HT-29 (cell line): ENCODE measurements at regions not wholly inside any gene's neighbourhood (a gene's known extent, or its start where the extent isn't known, plus 50 kb on each side); places are given as distances from the start of the nearest gene placed in this dataset.

Experiments used
- DNase-seq: peaks from one replicate; pipeline ENCODE4 v3.0.0-alpha.2; 2015; ENCODE audit warnings: low spot score

DNA sequence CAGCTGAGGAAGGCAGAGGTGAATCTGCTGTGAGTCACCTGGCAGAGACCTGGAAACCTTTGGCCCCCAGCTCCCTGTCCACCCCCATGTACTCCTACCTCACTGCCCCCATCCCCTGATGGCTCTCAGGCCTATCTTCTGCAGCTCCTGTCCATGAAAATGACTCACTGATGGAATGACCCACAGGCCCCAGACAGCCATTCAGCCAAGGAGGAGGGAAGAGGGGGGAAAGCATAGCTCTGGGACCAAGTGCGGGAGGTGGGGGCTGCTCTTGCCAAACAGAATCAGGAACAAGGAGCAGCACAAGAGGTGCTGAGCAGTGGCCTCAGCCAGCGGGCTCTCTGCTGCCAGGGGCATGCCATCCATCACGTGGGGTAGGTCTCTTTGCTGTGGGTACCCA, 111.4 kb upstream of the C1QTNF9B start:
- DNase-seq: no peak

DNA sequence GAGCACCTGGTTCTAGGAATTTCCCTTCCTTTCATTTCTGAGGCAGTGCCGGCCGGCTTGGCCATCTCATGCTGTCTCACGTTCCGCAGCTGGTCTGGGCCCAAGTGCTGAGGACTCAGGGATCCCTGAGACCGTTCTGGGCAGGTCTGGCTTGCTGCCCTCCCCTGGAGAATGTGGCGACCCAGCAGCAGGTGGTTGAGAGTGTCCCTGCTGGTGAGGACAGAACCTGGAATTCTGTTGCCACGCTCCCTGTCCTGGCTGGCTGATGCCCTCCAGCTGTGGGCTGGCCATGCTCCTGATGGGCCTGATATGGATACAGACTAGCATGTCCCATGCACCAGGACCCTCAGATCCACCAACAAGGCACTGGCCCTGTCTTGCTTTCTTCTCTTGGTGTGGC, 114.0 kb upstream of the C1QTNF9B start:
- DNase-seq: no peak

DNA sequence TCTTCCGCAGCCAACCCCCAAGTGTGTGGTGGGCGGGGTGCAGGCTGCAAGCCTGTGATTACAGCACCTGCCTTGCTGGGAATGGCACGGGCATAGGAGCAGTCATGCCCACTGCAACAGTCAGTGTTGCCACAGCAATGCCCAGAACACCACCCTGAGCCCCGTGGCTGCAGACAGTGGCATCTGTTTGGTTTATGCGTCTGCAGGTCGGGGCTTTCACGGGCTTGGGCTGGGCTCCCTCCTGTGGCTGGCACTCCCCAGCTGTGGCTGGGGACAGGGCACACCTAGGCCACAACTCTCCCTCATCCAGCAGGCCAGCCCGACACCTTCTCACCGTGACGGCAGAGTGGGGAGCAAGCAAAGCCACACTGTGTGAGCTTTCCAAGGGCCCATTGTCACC, 115.3 kb upstream of the C1QTNF9B start:
- DNase-seq: no peak

DNA sequence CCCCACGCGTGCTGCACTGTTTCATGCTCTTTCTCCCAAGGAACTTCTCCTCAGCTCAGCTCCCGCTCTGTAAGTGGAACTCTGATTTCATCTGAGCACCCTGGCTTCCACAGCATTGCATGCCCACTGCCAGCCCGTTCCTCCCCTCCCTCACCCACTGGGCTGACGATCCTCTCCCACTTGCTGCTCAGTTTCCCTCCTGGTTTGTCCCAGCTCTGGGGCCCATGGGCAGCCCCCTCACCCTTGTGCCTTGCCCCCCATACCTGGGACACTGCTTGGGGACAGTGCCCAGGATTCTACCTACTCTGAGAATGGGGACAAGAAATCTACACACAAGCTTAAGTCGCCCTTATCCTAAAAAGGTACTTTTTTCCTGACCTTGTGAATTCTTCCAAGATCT, 115.9 kb upstream of the C1QTNF9B start:
- DNase-seq: no peak

DNA sequence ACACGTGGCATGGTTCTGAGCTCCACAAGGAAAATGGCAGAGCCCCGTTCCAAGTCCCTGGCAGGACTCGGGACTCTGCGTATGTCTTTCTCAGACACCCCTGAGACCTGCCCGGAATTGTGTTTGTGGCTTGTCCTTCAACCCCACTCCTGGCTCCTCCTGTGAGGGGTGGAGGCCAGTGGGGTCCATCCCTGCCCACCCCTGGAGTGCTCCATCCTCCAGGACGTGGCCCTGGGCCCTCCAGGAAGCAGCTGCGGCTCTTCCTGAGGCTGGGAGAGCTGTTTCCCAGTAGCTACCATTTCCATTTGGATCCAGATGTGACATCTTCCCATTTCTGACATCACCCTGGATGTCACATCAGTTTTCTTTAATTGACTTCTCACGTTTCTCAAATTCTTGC, 118.7 kb upstream of the C1QTNF9B start:
- no peak for DNase-seq

DNA sequence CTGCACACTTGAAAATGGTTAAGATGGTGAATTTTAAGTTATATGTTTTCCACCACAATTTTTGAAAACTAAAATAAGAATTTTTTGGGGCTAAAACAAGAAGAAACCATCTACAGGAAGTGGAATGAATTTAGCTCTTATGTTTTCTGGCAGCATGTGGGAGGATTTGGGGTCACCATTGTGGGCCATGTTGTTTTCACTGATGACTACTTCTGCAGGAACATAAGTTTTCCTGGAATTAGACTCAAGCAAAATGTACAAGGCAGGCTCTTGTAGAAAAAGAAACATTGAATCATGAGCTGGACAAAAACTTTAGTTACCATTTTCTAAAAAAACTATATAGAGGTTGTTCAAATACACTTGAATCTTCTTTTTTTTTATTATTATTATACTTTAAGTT, 125.3 kb upstream of the C1QTNF9B start:
- no peak for DNase-seq

DNA sequence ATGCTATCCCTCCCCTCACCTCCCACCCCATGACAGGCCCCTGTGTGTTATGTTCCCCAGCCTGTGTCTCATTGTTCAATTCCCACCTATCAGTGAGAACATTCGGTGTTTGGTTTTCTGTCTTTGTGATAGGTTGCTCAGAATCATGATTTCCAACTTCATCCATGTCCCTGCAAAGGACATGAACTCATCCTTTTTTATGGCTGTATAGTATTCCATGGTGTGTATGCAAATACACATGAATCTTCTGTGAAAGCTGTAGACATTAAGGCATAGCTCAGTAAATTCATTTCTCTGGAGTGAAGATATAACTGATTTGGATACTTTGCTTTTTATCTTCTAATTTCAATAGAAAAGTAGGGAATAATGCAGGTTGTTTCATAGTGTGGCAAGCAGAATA, 125.8 kb upstream of the C1QTNF9B start:
- DNase-seq: no peak

DNA sequence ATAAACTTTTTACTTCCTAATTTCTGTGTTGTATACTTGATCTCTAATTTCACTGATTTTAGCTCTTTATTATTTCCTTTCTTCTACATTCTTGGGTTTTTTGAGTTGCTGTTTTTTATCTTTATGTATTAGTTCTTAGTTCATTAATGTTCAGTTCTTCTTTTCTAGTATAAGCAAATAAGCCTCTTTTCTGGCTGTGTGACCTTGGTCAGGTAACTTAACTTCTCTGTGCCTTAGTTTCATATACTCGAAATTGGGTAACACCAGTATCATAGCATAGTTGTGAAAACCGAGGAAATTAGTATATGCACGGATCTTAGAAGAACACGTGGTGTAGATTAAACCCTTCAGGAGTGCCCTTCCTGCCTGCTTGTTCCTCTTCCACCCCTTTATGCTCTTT, 130.2 kb upstream of the C1QTNF9B start:
- no peak for DNase-seq

DNA sequence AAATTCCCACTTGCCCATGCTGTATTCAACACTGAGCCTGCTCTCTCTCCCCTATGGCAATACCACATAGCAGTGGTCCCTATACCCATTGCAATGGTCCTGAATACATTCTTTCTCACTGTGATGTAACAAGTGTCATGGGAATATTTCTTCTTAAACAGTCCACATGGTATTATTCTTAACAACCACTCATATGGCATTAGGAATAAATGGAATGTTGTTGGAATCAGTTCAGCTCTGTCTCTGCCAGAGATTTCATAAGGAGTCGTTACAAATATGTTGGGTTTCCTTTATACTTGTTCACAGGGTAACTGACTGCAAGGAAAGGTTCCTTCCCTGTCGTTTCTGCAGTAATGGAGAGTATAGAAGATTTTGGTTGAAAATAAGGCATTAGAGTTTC, 128.3 kb upstream of the SPATA13 start:
- DNase-seq: peak; percentile 34

DNA sequence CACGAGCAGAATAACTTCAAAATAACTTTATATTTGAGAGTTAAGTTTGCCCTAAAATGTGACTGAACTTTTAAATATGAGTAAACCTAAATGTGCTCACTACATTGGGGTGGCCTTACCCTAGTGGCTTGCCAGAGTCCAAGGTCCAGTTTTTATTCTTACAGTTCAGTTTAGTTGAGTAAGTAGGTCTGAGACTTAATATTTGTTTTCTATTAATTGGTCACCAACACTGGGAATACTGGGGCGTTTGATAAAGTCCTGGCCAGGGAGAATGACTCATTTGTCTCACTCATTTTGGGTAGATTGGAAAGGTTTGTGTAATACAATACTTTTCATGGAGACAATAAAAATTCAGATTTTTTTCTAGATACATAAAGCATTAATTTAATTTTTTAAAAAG, 127.8 kb upstream of the SPATA13 start:
- peak; percentile 74 for DNase-seq

DNA sequence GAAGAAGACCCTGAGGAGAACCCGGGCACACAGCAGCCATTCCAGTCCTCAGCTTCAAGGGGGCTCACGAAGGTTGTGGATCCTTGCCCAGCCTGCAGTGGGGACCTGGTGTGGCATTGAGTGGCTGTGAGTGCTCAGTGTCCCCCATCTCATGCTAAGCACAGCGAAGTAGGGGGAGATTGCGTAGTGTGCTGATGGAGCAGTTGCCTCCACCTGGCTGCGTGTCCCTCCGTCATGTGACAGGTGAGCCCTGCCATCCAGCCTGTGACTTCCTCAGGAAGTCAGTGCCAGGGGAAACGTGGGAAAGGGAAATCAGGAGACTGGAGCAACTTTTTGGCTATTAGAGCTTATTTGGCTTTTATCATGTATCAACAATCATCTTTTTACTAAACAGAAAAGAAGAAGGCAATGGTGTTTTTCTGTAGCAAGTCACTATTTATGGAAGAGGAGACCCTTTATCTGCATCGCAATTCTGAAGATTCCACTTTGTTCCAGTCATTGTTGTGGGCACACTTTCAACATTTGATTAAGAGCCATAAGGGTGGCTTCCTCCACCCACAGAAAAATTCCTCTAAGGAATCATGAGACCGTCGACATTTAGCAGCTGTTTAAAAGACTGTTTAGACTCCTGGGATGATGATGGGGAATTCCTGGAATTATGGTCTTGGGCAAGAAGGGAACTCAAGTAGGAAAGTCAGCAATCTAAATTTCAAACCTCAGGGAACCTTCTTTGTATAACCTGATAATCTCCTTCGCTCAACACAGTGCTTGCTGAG, 126.8 kb upstream of the SPATA13 start:
- DNase-seq: no peak

DNA sequence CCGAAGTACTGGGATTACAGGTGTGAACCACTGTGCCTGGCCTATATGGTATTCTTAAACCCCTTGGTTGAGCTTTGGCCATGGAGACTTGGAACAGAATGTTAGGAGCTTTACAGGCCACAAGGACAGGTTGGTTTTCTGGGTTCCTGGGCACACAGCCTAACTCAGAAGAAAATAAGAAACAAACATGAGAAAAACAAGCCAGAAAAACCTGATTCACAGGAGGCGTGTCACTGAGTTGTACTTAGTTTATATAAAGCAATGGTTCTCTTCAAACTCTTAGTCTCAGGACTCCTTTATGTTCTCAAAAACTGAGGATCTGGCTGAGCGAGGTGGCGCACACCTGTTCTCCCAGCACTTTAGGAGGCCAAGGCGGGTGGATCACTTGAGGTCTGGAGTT, 125.1 kb upstream of the SPATA13 start:
- DNase-seq: peak; percentile 54

DNA sequence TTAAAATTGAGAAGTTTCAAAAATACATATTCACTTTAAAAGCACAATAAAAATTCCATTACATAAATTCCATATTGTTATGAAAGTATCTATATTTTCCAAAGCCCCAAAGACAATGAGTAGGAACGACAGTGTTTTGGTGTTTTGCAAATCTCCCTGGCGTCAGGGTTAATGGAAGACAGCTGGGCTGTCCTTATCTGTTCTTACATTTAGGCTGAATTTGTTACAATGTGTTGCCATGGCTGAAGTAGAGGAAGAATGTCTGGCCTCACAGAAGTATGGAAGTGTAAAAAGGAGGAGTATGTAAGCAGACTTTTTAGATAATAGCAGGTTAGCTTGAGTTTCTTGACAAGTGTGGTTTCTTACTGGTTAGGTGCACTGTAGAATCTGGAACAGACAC, 124.4 kb upstream of the SPATA13 start:
- no peak for DNase-seq

DNA sequence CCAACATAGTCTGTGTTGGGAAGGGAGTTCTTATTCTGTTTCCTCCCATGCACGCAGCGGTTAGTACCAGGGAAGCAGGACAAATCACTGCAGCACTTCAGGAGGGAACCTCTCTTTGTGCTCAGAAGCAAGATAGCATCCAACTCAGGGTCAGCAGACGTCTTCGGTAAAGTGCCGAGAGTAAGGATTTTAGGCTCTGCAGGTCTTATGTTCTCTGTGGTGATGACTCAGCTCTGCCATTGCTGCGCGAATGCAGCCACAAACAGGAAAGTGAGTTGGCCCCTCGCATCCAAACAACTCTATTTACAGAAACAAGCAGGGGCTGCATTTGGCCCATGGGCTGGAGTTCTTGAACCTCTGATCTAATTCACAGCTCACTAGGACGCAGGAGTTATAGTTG, 122.1 kb upstream of the SPATA13 start:
- no peak for DNase-seq

DNA sequence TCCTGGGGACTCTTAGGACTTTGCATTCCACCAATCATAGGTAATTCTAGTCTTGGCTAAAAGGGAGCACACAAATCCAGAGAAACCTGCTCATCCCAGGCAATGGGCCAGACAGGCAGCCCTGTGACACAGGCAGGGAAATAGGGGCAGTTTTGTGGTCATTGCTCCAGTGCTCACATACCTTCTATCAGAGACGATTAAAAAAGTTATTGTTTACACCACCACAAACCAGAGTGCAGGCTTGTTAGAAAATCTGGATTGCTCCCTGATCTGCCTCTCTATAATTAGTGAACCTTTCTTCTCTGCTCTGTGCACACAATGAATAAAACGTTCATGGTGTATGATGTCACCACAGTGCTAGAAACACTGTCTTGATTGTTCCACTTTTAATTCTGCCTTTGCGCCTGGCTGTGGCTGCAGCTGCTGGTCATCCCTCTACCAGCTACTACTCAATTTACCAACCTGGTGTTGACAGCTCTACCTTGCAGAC, 121.6 kb upstream of the SPATA13 start:
- DNase-seq: no peak

DNA sequence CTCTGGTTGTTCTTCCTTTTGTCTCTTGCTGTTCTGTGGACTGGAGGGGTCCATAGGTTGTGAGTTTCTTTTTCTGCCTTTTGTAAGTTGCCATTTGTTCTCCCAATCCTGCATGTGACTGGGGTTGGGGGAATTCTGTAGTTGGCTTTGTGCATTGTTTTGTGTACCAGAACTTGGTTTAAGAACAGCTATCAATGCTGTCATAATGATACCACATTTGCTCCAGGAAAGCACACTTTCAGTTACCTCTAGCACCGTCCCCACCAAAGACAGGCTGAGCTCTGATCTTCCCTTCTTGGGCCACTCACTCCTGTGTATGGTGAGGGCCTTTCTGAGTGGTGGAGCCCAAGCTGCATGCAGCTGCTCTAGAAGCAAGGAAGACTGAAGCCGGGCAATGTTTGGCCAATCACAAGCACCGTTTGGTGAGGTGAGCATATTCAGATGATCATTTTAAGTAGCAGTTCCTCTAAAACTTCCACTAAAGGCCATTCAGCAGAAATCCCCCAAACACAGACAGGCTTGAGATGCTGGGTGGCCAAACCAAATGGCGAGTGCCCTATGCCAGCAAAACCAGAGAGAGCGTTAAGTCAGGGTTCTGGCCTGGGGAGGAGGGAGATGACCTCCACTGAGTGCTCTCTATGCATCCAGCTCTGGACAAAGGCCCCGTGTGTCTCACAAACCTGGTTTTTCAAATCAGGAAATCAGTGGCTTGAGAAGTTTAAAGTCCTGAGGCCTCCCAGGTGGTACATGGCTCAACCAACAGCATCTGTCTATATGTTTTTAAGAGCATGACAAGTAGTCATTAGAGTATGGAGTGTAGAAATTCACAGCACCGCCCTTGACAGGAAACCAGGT, 120.7 kb upstream of the SPATA13 start:
- no peak for DNase-seq

DNA sequence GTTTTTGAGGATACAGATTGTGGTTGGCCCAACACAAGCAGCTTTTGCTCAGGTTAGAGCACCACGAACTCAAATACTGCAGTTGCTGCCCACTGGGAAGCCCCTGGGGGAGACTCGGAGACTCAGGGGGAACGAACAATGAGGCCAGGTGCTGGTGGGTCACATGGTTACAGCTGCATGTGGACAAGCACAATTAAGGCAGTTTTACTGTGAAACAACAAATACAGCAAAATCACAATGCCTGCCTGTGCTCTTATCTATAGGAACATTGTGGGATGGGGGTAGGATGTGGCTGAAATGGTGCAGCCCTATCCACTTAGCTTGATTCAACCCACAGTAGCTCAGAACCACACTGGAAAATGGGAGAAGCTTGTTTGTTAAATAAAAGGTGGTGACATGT, 119.7 kb upstream of the SPATA13 start:
- DNase-seq: no peak

DNA sequence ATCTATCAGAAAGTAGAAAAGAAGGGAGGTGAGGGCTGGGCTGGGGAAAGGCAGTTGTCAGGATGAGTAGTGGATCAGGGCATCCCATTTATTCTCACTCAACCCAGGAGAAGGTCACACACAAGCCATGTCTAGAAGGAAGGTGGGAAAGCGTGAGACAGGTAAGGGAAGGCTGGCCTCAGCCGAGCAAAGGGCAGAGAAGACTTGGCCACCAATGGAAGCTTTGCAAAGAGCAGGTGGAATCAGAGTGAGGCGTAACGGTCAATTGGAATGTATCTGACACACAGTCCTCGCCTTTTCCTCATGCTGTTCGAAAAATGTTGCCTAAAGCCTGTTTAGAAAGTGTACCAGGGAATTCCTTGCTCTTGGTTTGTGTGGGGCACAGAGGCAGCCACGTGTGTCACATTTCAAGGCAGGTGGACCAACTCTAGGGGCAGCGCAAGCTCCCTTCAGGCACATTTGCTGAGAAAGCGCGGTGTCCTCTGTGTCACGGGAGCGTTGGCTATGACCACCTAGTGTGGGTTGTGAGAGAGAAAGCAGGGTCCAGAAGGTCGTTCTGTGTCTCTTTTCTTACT, 118.8 kb upstream of the SPATA13 start:
- no peak for DNase-seq

DNA sequence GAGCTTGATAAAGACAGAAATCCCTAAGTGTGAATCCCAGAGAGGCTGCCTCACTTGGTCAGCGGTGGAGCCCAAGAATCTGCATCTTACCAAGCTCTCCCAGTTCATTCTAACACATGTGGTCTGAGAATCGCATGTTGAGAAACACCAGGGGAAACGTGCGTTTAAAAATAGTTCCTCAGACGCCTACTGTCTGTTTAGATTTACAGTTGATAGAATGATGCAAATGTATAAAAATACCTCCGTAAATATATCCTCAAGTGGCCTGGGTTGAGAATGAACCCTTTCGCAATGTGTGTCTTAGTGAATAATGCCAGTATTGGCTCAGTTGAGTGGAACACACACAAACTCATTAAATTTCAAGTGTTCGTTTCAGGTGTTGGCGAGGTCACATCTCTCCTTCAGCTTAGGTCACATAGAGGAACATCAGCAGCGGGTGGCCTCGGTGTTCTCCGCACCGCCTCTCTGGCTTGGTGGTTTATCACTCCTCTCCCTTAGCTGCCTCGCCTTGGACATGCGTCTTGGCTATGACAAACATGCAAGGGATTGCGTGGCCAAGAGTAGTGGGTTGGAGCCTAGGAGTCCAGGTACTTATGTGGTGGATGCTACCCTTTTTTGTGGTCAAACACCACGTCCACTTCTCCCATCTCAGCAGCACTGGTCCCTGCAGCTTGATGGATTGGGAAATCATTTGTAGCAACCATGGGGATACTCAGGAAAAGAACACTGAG, 117.6 kb upstream of the SPATA13 start:
- no peak for DNase-seq

DNA sequence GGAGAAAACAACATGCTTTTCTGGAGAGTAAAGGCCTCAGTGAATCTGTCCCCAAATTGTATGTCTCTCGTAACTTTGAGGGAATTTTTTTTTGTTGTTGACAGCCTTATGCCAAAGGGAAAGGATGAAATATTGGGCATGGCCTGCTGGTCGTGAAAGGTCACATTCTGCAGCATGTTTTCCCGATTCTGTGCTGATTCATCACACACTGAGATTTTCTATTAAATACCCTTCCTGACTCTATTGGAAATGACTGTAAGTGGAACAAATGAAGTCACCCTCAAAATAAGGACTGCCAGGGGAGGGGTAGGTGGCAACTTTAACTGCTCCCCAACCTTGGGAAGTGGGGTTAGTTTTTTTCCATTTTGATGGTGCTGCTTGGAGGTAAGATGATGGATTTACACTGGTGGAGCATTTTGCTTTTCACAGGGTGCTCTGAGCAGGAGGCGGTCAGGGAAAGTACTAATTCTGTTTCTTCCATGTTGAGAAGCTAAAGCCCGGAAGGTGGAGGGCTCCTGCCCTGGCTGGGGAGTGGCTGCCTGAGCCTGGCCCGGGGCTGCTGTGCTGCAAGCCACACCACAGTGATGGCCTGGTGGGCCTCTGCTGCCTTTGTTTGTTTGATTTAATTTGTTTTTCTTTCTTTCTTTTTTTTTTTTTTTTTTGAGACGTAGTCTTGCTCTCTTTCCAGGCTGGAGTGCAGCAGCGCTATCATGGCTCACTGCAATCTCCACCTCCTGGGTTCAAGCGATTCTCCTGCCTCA, 116.8 kb upstream of the SPATA13 start:
- DNase-seq: no peak

DNA sequence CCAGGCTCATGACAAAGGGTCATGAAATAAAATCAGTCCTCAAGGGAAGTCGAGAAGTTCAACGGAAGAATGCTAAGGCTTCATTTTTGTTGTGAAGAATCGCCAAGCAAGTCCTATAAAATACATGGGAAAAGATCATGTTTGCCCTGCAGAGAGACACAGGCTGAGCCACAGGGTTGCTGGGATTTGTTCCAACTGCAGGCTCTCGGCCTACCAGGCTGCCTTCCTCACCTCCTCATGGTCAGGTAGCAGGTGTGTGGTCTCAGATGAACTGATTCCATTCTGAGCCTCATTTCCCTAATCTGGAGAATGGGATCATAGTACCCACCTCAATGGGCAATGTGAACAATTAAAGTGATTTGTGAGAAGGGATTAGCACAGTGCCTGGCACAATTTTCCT, 114.9 kb upstream of the SPATA13 start:
- no peak for DNase-seq
